ENCODE measurements at regions not wholly inside any gene's neighbourhood (a gene's known extent, or its start where the extent isn't known, plus 50 kb on each side); places are given as distances from the start of the nearest gene placed in this dataset.

GRCh38 chr1:40914927-40915569, 52.9 kb upstream of the CITED4 start:
- CTCF ChIA-PET, result interaction anchor here (1.1 kb wide), 1 partner anchor 36 kb away, joined by 4 read pairs; no protein-coding TSS in a partner anchor
- DNase-seq (no peak), ATAC-seq (no peak)
- H3K4me3 Mint-ChIP-seq, result no peak overlapping the region
- H3K36me3 Mint-ChIP-seq, result no peaks in the 10 kb centered on the region
- no peaks in the 10 kb centered on the region for H3K4me1 Mint-ChIP-seq
- no peaks in the 10 kb centered on the region for H3K9me3 Mint-ChIP-seq (ENCODE audit: low read depth)
- no peak overlapping the region for H3K27ac Mint-ChIP-seq
- no peaks in the 10 kb centered on the region for H3K27me3 Mint-ChIP-seq

- no peaks in the 10 kb centered on the region for H3K9me3 Mint-ChIP-seq (ENCODE audit: low read depth)
- no peaks in the 10 kb centered on the region for H3K27me3 Mint-ChIP-seq
- CTCF ChIA-PET, result no interaction called here
- H3K27ac Mint-ChIP-seq, result no peak overlapping the region
- DNase-seq (no peak), ATAC-seq (no peak)
- H3K4me3 Mint-ChIP-seq, result no peak overlapping the region
- no peaks in the 10 kb centered on the region for H3K4me1 Mint-ChIP-seq
- no peaks in the 10 kb centered on the region for H3K36me3 Mint-ChIP-seq
Observed at GRCh38 chr1:40915581-40915980, 53.4 kb upstream of the CITED4 start.

- ATAC-seq, result no peak
- no peak overlapping the region for H3K27ac Mint-ChIP-seq
- DNase-seq, result no peak
- H3K4me3 Mint-ChIP-seq, result no peak overlapping the region
- no peaks in the 10 kb centered on the region for H3K9me3 Mint-ChIP-seq (ENCODE audit: low read depth)
- CTCF ChIA-PET, result no interaction called here
- H3K4me1 Mint-ChIP-seq, result no peaks in the 10 kb centered on the region
- no peaks in the 10 kb centered on the region for H3K36me3 Mint-ChIP-seq
- H3K27me3 Mint-ChIP-seq, result no peaks in the 10 kb centered on the region
Observed at GRCh38 chr1:40917995-40918711, 56.0 kb upstream of the CITED4 start.

- no peak overlapping the region for H3K27ac Mint-ChIP-seq
- ATAC-seq, result no peak
Observed at GRCh38 chr1:40919475-40920011, 57.4 kb upstream of the CITED4 start.

GRCh38 chr1:40921522-40921921, 58.0 kb upstream of the CTPS1 start:
- Mint-ChIP-seq H3K4me3 (no peak overlapping the region), H3K27ac (no peak overlapping the region), H3K36me3 (no peaks in the 10 kb centered on the region), H3K4me1 (no peaks in the 10 kb centered on the region), H3K9me3 (ENCODE audit: low read depth) (no peaks in the 10 kb centered on the region), H3K27me3 (no peaks in the 10 kb centered on the region)
- ATAC-seq (no peak), DNase-seq (no peak)
- CTCF ChIA-PET, result no interaction called here

More at GRCh38 chr1:40919475-40920011, 57.4 kb upstream of the CITED4 start:
- Mint-ChIP-seq H3K4me3 (no peak overlapping the region), H3K4me1 (no peaks in the 10 kb centered on the region), H3K9me3 (ENCODE audit: low read depth) (no peaks in the 10 kb centered on the region), H3K36me3 (no peaks in the 10 kb centered on the region), H3K27me3 (no peaks in the 10 kb centered on the region)
- CTCF ChIA-PET, result no interaction called here
- no peak for DNase-seq

GRCh38 chr1:40921981-40922677, 57.4 kb upstream of the CTPS1 start:
- Mint-ChIP-seq H3K4me3 (no peak overlapping the region), H3K9me3 (ENCODE audit: low read depth) (no peaks in the 10 kb centered on the region), H3K36me3 (no peaks in the 10 kb centered on the region), H3K27ac (no peak overlapping the region), H3K27me3 (no peaks in the 10 kb centered on the region), H3K4me1 (no peaks in the 10 kb centered on the region)
- no peak for DNase-seq
- no peak for ATAC-seq
- CTCF ChIA-PET, result no interaction called here

- Mint-ChIP-seq H3K4me3 (no peak overlapping the region), H3K4me1 (no peaks in the 10 kb centered on the region), H3K9me3 (ENCODE audit: low read depth) (no peaks in the 10 kb centered on the region), H3K36me3 (no peaks in the 10 kb centered on the region), H3K27ac (no peak overlapping the region), H3K27me3 (no peaks in the 10 kb centered on the region)
- CTCF ChIA-PET, result interaction anchor here (1.7 kb wide), 1 partner anchor 61 kb away, joined by 4 read pairs; the partner anchor contains the start of gene CITED4
- ATAC-seq, result no peak
- no peak for DNase-seq
Observed at GRCh38 chr1:40922969-40923368, 56.5 kb upstream of the CTPS1 start.

- no peaks in the 10 kb centered on the region for H3K36me3 Mint-ChIP-seq
- ATAC-seq (no peak), DNase-seq (no peak)
- CTCF ChIA-PET, result interaction anchor here (1.1 to 1.7 kb wide), 3 partner anchors 29 to 222 kb away, joined by 3 to 4 read pairs (median 4); partner anchors contain the start of gene CITED4
- no peaks in the 10 kb centered on the region for H3K9me3 Mint-ChIP-seq (ENCODE audit: low read depth)
- no peak overlapping the region for H3K27ac Mint-ChIP-seq
- H3K27me3 Mint-ChIP-seq, result no peaks in the 10 kb centered on the region
- no peak overlapping the region for H3K4me3 Mint-ChIP-seq
- H3K4me1 Mint-ChIP-seq, result no peaks in the 10 kb centered on the region
Observed at GRCh38 chr1:40923511-40924020, 55.9 kb upstream of the CTPS1 start.

- Mint-ChIP-seq H3K27me3 (no peaks in the 10 kb centered on the region), H3K27ac (no peak overlapping the region), H3K36me3 (no peaks in the 10 kb centered on the region), H3K4me3 (no peak overlapping the region), H3K4me1 (no peaks in the 10 kb centered on the region), H3K9me3 (ENCODE audit: low read depth) (no peaks in the 10 kb centered on the region)
- CTCF ChIA-PET, result interaction anchor here (0.6 to 0.9 kb wide), 2 partner anchors 28 to 379 kb away, joined by 3 to 4 read pairs; no protein-coding TSS in a partner anchor
- DNase-seq (no peak), ATAC-seq (no peak)
Observed at GRCh38 chr1:40924767-40925166, 54.7 kb upstream of the CTPS1 start.

- no peak for ATAC-seq
Observed at GRCh38 chr1:40925834-40926410, 53.6 kb upstream of the CTPS1 start.

GRCh38 chr1:40926441-40926840, 53.1 kb upstream of the CTPS1 start:
- Mint-ChIP-seq H3K4me1 (no peaks in the 10 kb centered on the region), H3K27ac (no peak overlapping the region), H3K4me3 (no peak overlapping the region), H3K27me3 (peaks cover 8% of the 10 kb centered on the region), H3K9me3 (ENCODE audit: low read depth) (no peaks in the 10 kb centered on the region), H3K36me3 (no peaks in the 10 kb centered on the region)
- ATAC-seq (no peak), DNase-seq (no peak)
- CTCF ChIA-PET, result interaction anchor here (1.2 kb wide), 1 partner anchor 77 kb away, joined by 3 read pairs; no protein-coding TSS in a partner anchor

More at GRCh38 chr1:40925834-40926410, 53.6 kb upstream of the CTPS1 start:
- Mint-ChIP-seq H3K9me3 (ENCODE audit: low read depth) (no peaks in the 10 kb centered on the region), H3K4me3 (no peak overlapping the region), H3K27me3 (peaks cover 3% of the 10 kb centered on the region), H3K4me1 (no peaks in the 10 kb centered on the region), H3K27ac (no peak overlapping the region), H3K36me3 (no peaks in the 10 kb centered on the region)
- DNase-seq, result no peak
- CTCF ChIA-PET, result no interaction called here

GRCh38 chr1:40927781-40928180, 51.7 kb upstream of the CTPS1 start:
- Mint-ChIP-seq H3K27me3 (peaks cover 10% of the 10 kb centered on the region), H3K36me3 (no peaks in the 10 kb centered on the region), H3K27ac (no peak overlapping the region), H3K4me1 (no peaks in the 10 kb centered on the region), H3K4me3 (no peak overlapping the region), H3K9me3 (ENCODE audit: low read depth) (no peaks in the 10 kb centered on the region)
- no peak for DNase-seq
- no peak for ATAC-seq
- CTCF ChIA-PET, result no interaction called here

GRCh38 chr1:40928699-40929098, 50.8 kb upstream of the CTPS1 start:
- Mint-ChIP-seq H3K4me3 (no peak overlapping the region), H3K27ac (no peak overlapping the region), H3K9me3 (ENCODE audit: low read depth) (no peaks in the 10 kb centered on the region), H3K4me1 (no peaks in the 10 kb centered on the region), H3K36me3 (no peaks in the 10 kb centered on the region), H3K27me3 (peaks cover 15% of the 10 kb centered on the region)
- ATAC-seq (no peak), DNase-seq (no peak)
- CTCF ChIA-PET, result no interaction called here

Data from activated CD8-positive, alpha-beta memory T cell treated with anti-CD3 and anti-CD28 coated beads, Interleukin-2, amount 10 ng/mL, durations not matched to agents 7 days and 5 days (primary cell).